GM18951 (cell line): ENCODE measurements at regions not wholly inside any gene's neighbourhood (a gene's known extent, or its start where the extent isn't known, plus 50 kb on each side); places are given as distances from the start of the nearest gene placed in this dataset.

ENCODE experiments used
- POLR2A ChIP-seq: IDR thresholded peaks from 4 replicates; pipeline ENCODE4 v1.6.1; 2011; ENCODE audit warnings: mild to moderate bottlenecking; ENCODE audit not compliant: insufficient read length, insufficient read depth; ENCODE audit errors: extremely low read depth
- in situ Hi-C: fragments of 300-500 bp; cut with MboI; formaldehyde crosslinking; loops from one replicate; pipeline ENCODE4 v1.12.0; 2022; ENCODE audit warnings: low sequenced_read_pairs, mixed read lengths, inconsistent platforms; ENCODE audit not compliant: unreplicated experiment

GRCh38 chr18:22005191-22005841 is 164.1 kb upstream of the GATA6 start:
- in situ Hi-C loops: no loop called here
- TF ChIP-seq POLR2A: no peak

GRCh38 chr18:22006458-22006857 is 162.9 kb upstream of the GATA6 start:
- TF ChIP-seq POLR2A: no peak
- in situ Hi-C loops: no loop called here

- in situ Hi-C loops: no loop called here
- TF ChIP-seq POLR2A: no peak
Measured at GRCh38 chr18:22009242-22009641, 160.1 kb upstream of the GATA6 start.

DNA sequence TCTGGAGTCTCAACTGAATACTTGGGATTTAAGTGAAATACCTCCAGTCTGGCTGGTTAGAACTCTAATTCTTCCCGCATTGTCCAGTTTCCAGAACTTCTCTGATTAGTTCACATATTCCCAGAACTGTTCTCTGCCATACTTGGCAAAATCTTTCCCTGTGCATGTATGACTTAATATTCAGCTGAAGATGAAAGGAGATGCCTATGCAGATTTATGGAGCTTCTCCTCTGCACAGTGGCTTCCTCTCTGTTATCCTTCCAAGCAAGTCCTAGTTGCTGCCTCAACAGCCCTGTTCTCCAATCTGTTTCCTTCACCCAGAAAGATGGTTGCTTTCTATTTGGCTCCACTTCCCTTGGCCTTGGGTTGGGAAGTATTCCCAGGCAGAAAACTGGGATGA is 155.4 kb upstream of the GATA6 start:
- TF ChIP-seq POLR2A: no peak
- in situ Hi-C loops: no loop called here

DNA sequence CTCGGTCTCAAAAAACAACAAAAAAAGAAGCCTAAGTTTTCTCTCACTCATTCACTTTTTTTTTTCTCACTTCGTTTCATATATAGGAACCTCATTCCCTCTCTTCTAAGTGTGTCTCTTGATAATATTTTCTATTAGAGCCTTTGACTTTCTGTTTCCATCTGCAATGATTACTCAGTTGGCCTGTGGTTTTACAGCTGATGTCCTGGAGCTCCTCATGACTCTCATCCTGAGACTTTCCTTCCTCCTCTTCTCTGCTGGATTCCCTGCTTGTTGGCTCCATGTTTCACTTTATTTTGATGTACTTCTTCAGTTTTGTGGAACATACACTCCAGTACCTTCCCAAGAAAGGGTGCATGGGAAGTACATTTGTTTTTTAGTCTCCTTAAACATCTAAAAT is 154.2 kb upstream of the GATA6 start:
- in situ Hi-C loops: no loop called here
- no peak for TF ChIP-seq POLR2A

- in situ Hi-C loops: no loop called here
- no peak for TF ChIP-seq POLR2A
Measured at GRCh38 chr18:22018366-22018765, 151.0 kb upstream of the GATA6 start.

DNA sequence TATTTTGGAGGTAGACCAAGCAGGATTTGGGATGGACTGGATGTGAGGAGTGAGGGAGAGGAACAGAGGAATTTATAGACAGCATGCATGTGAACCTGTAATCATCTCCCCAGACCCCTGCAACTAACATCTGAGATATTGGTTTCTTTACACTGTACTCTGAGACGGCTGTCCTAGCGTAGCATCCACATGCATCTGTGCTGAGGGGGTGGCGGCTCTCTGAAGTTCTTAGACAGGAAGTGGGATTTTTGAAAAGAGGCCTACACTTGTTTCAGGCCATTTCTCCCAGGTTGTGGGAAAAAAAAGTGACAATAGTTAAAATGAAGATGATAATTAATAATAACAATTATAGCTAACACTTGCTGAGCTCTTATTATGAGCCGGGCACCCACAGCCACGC is 150.2 kb upstream of the GATA6 start:
- in situ Hi-C loops: no loop called here

GRCh38 chr18:22020127-22020866 is 149.1 kb upstream of the GATA6 start:
- TF ChIP-seq POLR2A: no peak
- in situ Hi-C loops: no loop called here

More for the DNA sequence above, 150.2 kb upstream of the GATA6 start:
- no peak for TF ChIP-seq POLR2A

DNA sequence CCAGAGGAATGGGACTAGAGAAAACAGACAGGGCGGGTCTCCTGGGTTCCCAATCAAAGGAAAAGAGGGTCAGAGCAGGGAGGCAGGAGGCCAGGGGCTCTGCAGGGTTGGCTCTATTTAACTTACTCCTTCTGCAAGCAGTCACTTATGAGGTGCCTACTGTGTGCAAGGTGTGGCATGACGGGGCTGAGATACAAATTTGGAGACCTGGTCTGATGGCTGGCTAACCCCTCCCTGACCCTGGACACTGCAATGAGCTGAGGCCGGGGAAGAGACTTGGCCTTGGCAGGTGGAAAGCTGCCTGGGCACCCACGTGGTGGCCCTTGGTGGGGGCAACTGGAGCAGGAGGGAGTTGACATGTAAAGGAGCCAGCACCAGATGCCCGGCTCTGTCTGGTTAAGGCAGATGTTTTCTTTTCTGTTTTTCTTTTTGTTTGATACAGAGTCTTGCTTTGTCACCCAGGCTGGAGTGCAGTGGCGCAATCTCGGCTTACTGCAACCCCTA is 148.5 kb upstream of the GATA6 start:
- no peak for TF ChIP-seq POLR2A
- in situ Hi-C loops: no loop called here

DNA sequence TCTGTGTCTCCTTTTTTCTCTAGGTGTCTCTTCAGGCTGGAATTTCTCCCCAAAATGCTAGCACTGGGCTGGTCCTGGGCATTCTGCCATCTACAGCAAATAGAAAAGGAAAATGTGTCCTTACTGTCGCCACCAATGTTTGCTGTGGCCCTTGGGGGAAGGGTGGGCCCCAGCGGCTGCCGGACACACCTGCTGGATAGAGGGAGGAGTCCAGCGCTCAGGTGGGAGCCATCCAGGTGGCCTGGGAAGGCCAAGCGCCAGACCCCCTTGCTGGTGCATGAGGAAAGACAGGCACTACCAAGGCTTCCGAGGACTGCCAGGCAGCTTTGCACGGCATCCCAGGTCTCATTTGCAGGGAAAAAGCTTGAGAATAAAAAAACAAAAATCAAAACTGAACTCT is 147.7 kb upstream of the GATA6 start:
- no peak for TF ChIP-seq POLR2A
- in situ Hi-C loops: no loop called here

DNA sequence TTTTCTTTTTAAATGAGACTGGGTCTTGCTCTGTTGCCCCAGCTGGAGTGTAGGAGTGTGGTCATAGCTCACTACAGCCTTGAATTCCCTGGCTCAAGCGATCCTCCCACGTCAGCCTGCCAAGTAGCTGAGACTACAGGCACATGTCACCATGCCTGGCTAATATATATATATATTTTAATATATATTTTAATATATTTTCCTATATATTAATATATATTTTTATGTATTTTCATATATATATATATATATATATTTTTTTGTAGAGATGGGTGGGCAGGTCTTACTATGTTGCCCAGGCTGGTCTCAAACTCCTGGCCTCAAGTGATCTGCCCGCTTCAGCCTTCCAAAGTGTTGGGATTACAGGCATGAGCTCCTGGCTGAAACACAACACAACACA is 144.5 kb upstream of the GATA6 start:
- no peak for TF ChIP-seq POLR2A
- in situ Hi-C loops: no loop called here

DNA sequence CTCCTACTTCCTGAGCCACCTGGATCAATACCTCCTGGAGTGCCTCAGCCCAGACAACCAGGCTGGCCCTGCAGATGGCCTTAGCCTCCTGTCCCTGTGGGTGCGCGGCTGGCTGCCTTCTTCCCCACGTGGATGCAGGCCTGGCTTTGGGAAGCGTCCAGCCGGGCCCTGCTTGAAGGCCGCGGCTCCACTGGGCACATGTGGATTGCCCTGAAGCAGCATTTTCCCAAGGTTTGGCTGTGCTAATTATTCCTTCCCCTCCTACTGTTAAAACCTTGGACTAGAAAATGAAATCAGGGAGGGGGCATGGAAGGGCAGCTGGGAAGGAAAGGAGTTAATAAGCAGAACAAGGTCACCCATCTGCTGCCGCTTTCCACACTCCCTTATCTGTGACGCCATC is 143.0 kb upstream of the GATA6 start:
- in situ Hi-C loops: no loop called here
- no peak for TF ChIP-seq POLR2A

DNA sequence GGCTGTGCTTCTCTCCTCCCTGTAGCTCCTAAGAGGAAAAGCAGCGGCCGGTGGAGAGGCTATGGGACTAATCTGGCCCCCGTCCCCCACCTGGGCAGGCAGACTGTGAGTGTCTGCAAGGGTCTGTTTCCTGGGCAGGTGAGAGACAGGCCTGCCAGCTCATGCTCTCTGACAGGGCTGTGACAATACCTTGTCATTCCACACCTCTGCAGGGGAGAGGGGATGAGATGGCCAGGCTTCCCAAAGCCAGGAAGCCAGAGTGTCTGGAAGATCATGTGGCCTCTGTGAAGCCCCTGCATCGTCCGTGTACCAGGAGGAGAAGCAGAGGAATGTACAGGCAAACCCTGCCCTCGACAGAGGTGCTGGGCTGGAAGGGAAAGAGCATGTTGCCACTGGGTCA is 142.5 kb upstream of the GATA6 start:
- no peak for TF ChIP-seq POLR2A

DNA sequence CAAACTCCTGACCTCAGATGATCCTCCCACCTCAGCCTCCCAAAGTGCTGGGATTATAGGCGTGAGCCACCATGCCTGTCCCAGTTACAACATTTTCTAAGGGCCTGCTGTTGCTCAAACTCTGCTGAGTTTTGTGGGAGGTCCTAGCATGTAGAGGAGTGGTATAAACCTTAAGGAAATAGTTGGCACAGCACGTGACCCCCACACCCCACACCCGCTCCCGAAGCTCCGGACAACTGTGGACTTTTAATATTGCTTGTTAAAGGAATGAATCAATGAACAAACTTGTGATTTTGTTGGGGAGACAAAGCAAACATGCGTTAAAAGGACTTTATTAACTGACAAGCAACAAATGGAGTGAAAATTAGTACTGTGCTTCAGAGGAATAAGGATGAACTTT is 137.8 kb upstream of the GATA6 start:
- in situ Hi-C loops: no loop called here
- TF ChIP-seq POLR2A: no peak

More for the DNA sequence above, 142.5 kb upstream of the GATA6 start:
- in situ Hi-C loops: no loop called here

DNA sequence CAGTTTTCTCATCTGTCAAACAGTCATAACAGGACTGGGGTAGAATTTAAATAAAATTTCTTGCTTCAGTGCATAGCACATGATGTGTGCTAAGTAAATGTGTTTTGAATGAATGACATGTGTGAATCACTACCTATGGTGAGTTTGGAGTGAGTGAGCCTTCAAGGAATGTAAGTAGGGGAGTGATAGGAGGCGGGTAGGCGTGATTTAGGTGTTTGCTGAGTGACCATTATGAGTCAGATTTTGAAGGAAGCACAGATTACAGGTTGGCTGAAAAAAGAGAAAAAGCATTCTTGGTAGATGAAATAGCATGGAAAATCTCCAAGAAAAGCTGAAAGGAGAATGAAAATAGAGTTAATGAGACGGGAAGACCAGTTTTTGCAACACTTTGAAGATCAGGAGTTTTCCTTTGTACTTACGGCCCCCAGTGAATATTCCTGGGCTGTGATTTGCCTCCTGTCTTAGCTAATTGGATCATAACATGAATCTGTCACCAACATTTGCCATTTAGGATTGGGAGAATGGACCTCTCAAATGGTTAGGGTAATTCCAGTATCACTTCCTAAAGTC is 136.9 kb upstream of the GATA6 start:
- in situ Hi-C loops: no loop called here
- no peak for TF ChIP-seq POLR2A
